ENCODE measurements at regions not wholly inside any gene's neighbourhood (a gene's known extent, or its start where the extent isn't known, plus 50 kb on each side); places are given as distances from the start of the nearest gene placed in this dataset.
A peak's percentile ranks its signal among the peaks of the same experiment; 100 is the strongest.
"Not testable (repeated sequence)": the region's sequence is repeated elsewhere in the genome, so short reads cannot be mapped to it uniquely, and the experiment has no call there.

DNA sequence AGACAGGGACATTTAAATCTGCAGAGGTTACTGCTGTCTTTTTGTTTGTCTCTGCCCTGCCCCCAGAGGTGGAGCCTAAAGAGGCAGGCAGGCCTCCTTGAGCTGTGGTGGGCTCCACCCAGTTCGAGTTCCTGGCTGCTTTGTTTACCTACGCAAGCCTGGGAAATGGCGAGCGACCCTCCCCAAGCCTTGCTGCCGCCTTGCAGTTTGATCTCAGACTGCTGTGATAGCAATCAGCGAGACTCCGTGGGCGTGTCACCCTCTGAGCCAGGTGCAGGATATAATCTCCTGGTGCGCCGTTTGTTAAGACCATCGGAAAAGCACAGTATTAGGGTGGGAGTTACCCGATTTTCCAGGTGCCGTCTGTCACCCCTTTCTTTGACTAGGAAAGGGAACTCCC is 93.3 kb downstream of the ANKRD30BL start:
- not testable (repeated sequence) for H3K9me3 ChIP-seq (ENCODE audit: control insufficient read depth in 2 of 2, insufficient read depth in 1 of 2, low read depth in 1 of 2, low read length in 1 of 2); H3K36me3 ChIP-seq (ENCODE audit: control insufficient read depth in 2 of 2, insufficient read depth in 2 of 2, low read length in 1 of 2)
- WGBS, 2 donors, result 89 to 92% methylated on average over 13 of the region's 13 CpGs

GRCh38 chr2:132065391-132065790 is 96.4 kb downstream of the ANKRD30BL start:
- H3K9me3 ChIP-seq (ENCODE audit: control insufficient read depth in 2 of 2, insufficient read depth in 1 of 2, low read depth in 1 of 2, low read length in 1 of 2); H3K27me3 ChIP-seq (ENCODE audit: control insufficient read depth in 1 of 2, insufficient read depth in 2 of 2, low read length in 2 of 2); H3K36me3 ChIP-seq (ENCODE audit: control insufficient read depth in 2 of 2, insufficient read depth in 2 of 2, low read length in 1 of 2); H3K27ac ChIP-seq (ENCODE audit: low read depth in 2 of 2, low read length in 1 of 2); H3K4me3 ChIP-seq (ENCODE audit: low read depth in 1 of 2, low read length in 2 of 2); H3K4me1 ChIP-seq (ENCODE audit: control insufficient read depth in 2 of 2, insufficient read depth in 2 of 2, low read length in 1 of 2): not testable (repeated sequence)
- 81 to 82% methylated on average over 1 of the region's 2 CpGs for WGBS, 2 donors

More for the DNA sequence above, 93.3 kb downstream of the ANKRD30BL start:
- H3K27me3 ChIP-seq (ENCODE audit: control insufficient read depth in 1 of 2, insufficient read depth in 2 of 2, low read length in 2 of 2); H3K27ac ChIP-seq (ENCODE audit: low read depth in 2 of 2, low read length in 1 of 2); H3K4me1 ChIP-seq (ENCODE audit: control insufficient read depth in 2 of 2, insufficient read depth in 2 of 2, low read length in 1 of 2); H3K4me3 ChIP-seq (ENCODE audit: low read depth in 1 of 2, low read length in 2 of 2): not testable (repeated sequence)

DNA sequence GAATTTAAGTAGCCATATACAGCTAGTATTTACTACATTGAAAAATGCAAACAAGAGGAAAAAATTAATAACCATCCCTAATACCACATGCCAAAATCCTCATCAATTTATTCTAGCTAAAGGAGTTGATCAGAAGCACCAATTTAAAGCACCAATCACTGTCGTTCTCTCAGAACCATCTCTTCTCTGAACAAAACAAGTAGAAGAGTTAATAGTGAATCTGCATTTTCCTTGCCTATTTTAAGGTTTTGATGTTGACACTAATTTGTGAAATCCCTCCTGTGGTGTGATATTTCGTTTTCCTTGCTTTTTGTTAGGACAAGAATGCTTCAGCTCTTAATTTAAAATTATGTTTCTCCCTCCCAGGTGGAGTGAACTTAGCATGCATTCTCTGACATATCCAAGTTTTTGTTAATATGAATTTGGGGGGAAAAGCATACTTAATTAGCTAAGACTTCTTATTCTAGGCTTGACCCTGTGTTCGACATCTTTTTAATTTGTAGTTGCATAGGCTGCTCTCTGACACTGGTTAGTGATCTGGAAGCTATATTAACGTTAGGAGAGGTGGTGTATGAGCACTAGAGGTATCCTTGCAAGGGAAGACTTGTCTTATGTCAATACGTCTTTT is 122.0 kb downstream of the ANKRD30BL start:
- WGBS, 2 donors, result 50 to 55% methylated on average over 5 of the region's 5 CpGs
- not testable (repeated sequence) for H3K4me1 ChIP-seq (ENCODE audit: control insufficient read depth in 2 of 2, insufficient read depth in 2 of 2, low read length in 1 of 2); H3K4me3 ChIP-seq (ENCODE audit: low read depth in 1 of 2, low read length in 2 of 2); H3K36me3 ChIP-seq (ENCODE audit: control insufficient read depth in 2 of 2, insufficient read depth in 2 of 2, low read length in 1 of 2); H3K9me3 ChIP-seq (ENCODE audit: control insufficient read depth in 2 of 2, insufficient read depth in 1 of 2, low read depth in 1 of 2, low read length in 1 of 2); H3K27me3 ChIP-seq (ENCODE audit: control insufficient read depth in 1 of 2, insufficient read depth in 2 of 2, low read length in 2 of 2); H3K27ac ChIP-seq (ENCODE audit: low read depth in 2 of 2, low read length in 1 of 2)

DNA sequence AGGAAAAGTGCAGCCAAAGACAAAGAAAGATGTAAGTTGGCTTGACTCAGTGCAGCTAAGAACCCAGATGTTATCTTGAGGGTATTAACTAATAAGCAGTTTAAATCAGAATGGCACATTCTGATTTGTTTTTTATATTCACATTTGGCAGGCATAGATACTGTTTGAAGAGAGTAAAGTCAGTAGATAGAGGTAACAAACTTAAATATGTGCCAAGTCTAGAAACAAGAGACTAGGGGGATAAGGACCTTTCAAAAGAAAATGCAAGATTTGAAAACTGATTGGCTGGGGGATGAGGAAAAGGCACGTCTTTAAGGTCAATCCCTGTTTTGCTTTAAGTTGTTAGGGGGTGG is 122.9 kb downstream of the ANKRD30BL start:
- 4 to 8% methylated on average over 1 of the region's 1 CpG for WGBS, 2 donors
- not testable (repeated sequence) for H3K4me1 ChIP-seq (ENCODE audit: control insufficient read depth in 2 of 2, insufficient read depth in 2 of 2, low read length in 1 of 2); H3K27me3 ChIP-seq (ENCODE audit: control insufficient read depth in 1 of 2, insufficient read depth in 2 of 2, low read length in 2 of 2); H3K27ac ChIP-seq (ENCODE audit: low read depth in 2 of 2, low read length in 1 of 2); H3K9me3 ChIP-seq (ENCODE audit: control insufficient read depth in 2 of 2, insufficient read depth in 1 of 2, low read depth in 1 of 2, low read length in 1 of 2); H3K36me3 ChIP-seq (ENCODE audit: control insufficient read depth in 2 of 2, insufficient read depth in 2 of 2, low read length in 1 of 2)
- peak overlapping the region; percentile 4 to 54 for H3K4me3 ChIP-seq (ENCODE audit: low read depth in 1 of 2, low read length in 2 of 2)

- H3K4me1 ChIP-seq (ENCODE audit: control insufficient read depth in 2 of 2, insufficient read depth in 2 of 2, low read length in 1 of 2), result no peaks in the 10 kb centered on the region
- no peak overlapping the region for H3K27ac ChIP-seq (ENCODE audit: low read depth in 2 of 2, low read length in 1 of 2)
- 1 to 2% methylated on average over 69 to 84 of the region's 84 CpGs for WGBS, 2 donors
- no peaks in the 10 kb centered on the region for H3K36me3 ChIP-seq (ENCODE audit: control insufficient read depth in 2 of 2, insufficient read depth in 2 of 2, low read length in 1 of 2)
- peaks cover 0 to 6% of the 10 kb centered on the region in 2 donors for H3K9me3 ChIP-seq (ENCODE audit: control insufficient read depth in 2 of 2, insufficient read depth in 1 of 2, low read depth in 1 of 2, low read length in 1 of 2)
- H3K27me3 ChIP-seq (ENCODE audit: control insufficient read depth in 1 of 2, insufficient read depth in 2 of 2, low read length in 2 of 2), result peaks cover 0 to 3% of the 10 kb centered on the region in 2 donors
- H3K4me3 ChIP-seq (ENCODE audit: low read depth in 1 of 2, low read length in 2 of 2), result peak overlapping the region; percentile 4 to 54
Measured at GRCh38 chr2:132038179-132038882, 123.4 kb downstream of the ANKRD30BL start.

- peak overlapping the region; percentile 4 to 54 for H3K4me3 ChIP-seq (ENCODE audit: low read depth in 1 of 2, low read length in 2 of 2)
- H3K27me3 ChIP-seq (ENCODE audit: control insufficient read depth in 1 of 2, insufficient read depth in 2 of 2, low read length in 2 of 2), result peaks cover 0 to 3% of the 10 kb centered on the region in 2 donors
- peaks cover 0 to 6% of the 10 kb centered on the region in 2 donors for H3K9me3 ChIP-seq (ENCODE audit: control insufficient read depth in 2 of 2, insufficient read depth in 1 of 2, low read depth in 1 of 2, low read length in 1 of 2)
- H3K4me1 ChIP-seq (ENCODE audit: control insufficient read depth in 2 of 2, insufficient read depth in 2 of 2, low read length in 1 of 2), result no peaks in the 10 kb centered on the region
- H3K27ac ChIP-seq (ENCODE audit: low read depth in 2 of 2, low read length in 1 of 2), result no peak overlapping the region
- H3K36me3 ChIP-seq (ENCODE audit: control insufficient read depth in 2 of 2, insufficient read depth in 2 of 2, low read length in 1 of 2), result no peaks in the 10 kb centered on the region
- 8 to 11% methylated on average over 41 to 53 of the region's 53 CpGs for WGBS, 2 donors
Measured at GRCh38 chr2:132037527-132038178, 124.1 kb downstream of the ANKRD30BL start.

DNA sequence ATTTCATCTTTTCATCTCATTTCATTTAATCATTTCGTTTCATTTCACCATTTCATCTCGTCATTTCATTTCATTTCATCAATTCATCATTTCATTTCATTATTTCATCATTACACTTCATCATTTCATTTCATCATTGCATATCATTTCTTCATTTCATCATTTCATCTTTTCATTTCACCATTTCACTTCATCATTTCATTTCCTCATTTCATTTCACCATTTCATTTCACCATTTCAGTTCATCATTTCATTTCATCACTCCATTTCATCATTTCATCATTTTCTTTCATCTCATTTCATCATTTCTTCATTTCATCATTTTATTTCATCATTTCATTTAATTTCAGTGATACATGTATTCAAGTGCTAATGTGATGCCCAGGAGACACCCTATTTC is 127.1 kb downstream of the ANKRD30BL start:
- H3K4me1 ChIP-seq (ENCODE audit: control insufficient read depth in 2 of 2, insufficient read depth in 2 of 2, low read length in 1 of 2), result no peaks in the 10 kb centered on the region
- peaks cover 0 to 6% of the 10 kb centered on the region in 2 donors for H3K9me3 ChIP-seq (ENCODE audit: control insufficient read depth in 2 of 2, insufficient read depth in 1 of 2, low read depth in 1 of 2, low read length in 1 of 2)
- 75 to 84% methylated on average over 2 of the region's 2 CpGs for WGBS, 2 donors
- H3K4me3 ChIP-seq (ENCODE audit: low read depth in 1 of 2, low read length in 2 of 2), result no peak overlapping the region
- peaks cover 0 to 3% of the 10 kb centered on the region in 2 donors for H3K27me3 ChIP-seq (ENCODE audit: control insufficient read depth in 1 of 2, insufficient read depth in 2 of 2, low read length in 2 of 2)
- no peak overlapping the region for H3K27ac ChIP-seq (ENCODE audit: low read depth in 2 of 2, low read length in 1 of 2)
- no peaks in the 10 kb centered on the region for H3K36me3 ChIP-seq (ENCODE audit: control insufficient read depth in 2 of 2, insufficient read depth in 2 of 2, low read length in 1 of 2)

DNA sequence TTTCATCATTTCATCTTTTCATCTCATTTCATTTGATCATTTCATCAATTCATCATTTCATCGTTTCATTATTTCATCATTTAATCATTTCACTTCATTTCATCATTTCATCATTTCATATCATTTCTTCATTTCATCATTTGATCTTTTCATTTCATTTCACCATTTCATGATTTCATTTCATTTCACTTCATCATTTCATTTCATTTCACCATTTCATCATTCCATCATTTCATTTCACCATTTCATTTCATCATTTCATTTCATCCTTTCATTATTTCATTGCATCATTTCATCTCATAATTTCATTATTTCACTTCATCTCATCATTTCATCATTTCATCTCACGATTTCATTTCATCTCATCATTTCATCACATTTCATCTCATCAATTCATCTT is 127.8 kb downstream of the ANKRD30BL start:
- Histone ChIP-seq H3K27me3 (ENCODE audit: control insufficient read depth in 1 of 2, insufficient read depth in 2 of 2, low read length in 2 of 2) (peaks cover 0 to 3% of the 10 kb centered on the region in 2 donors), H3K4me1 (ENCODE audit: control insufficient read depth in 2 of 2, insufficient read depth in 2 of 2, low read length in 1 of 2) (no peaks in the 10 kb centered on the region), H3K4me3 (ENCODE audit: low read depth in 1 of 2, low read length in 2 of 2) (no peak overlapping the region), H3K27ac (ENCODE audit: low read depth in 2 of 2, low read length in 1 of 2) (no peak overlapping the region), H3K9me3 (ENCODE audit: control insufficient read depth in 2 of 2, insufficient read depth in 1 of 2, low read depth in 1 of 2, low read length in 1 of 2) (peaks cover 0 to 6% of the 10 kb centered on the region in 2 donors), H3K36me3 (ENCODE audit: control insufficient read depth in 2 of 2, insufficient read depth in 2 of 2, low read length in 1 of 2) (no peaks in the 10 kb centered on the region)
- WGBS, 2 donors, result 70 to 82% methylated on average over 2 of the region's 2 CpGs

GRCh38 chr2:132033365-132033764 is 128.4 kb downstream of the ANKRD30BL start:
- 87 to 89% methylated on average over 2 of the region's 2 CpGs for WGBS, 2 donors
- Histone ChIP-seq H3K4me3 (ENCODE audit: low read depth in 1 of 2, low read length in 2 of 2) (no peak overlapping the region), H3K27me3 (ENCODE audit: control insufficient read depth in 1 of 2, insufficient read depth in 2 of 2, low read length in 2 of 2) (peaks cover 0 to 3% of the 10 kb centered on the region in 2 donors), H3K9me3 (ENCODE audit: control insufficient read depth in 2 of 2, insufficient read depth in 1 of 2, low read depth in 1 of 2, low read length in 1 of 2) (peaks cover 0 to 6% of the 10 kb centered on the region in 2 donors), H3K4me1 (ENCODE audit: control insufficient read depth in 2 of 2, insufficient read depth in 2 of 2, low read length in 1 of 2) (no peaks in the 10 kb centered on the region), H3K36me3 (ENCODE audit: control insufficient read depth in 2 of 2, insufficient read depth in 2 of 2, low read length in 1 of 2) (no peaks in the 10 kb centered on the region), H3K27ac (ENCODE audit: low read depth in 2 of 2, low read length in 1 of 2) (no peak overlapping the region)

All from esophagus (tissue), 2 donors.